Vagina (tissue), 2 donors: ENCODE measurements at regions not wholly inside any gene's neighbourhood (a gene's known extent, or its start where the extent isn't known, plus 50 kb on each side); places are given as distances from the start of the nearest gene placed in this dataset.

Experiments
- POLR2AphosphoS5 ChIP-seq, 2 donors: sonication (generic); formaldehyde crosslinking; IDR thresholded peaks; one replicate each; pipeline ENCODE4 v1.9.0; 2017; ENCODE audit warnings: antibody characterized with exemption in 2 of 2, mild to moderate bottlenecking in 2 of 2, low read depth in 1 of 2; ENCODE audit not compliant: insufficient read depth in 1 of 2
- TF ChIP-seq, protein P1 (sequence below), 3 experiments: fragments of 450-650 bp in 2 of 3; fragments of 200-600 bp in 1 of 3; sonication (generic) in 1 of 3; IDR thresholded peaks; one replicate each; pipeline ENCODE4 v1.5.1; 2017 to 2019; ENCODE audit warnings: antibody characterized with exemption in 3 of 3, mild to moderate bottlenecking in 2 of 3, moderate library complexity in 2 of 3

GRCh38 chr13:26976313-26976712, 195.3 kb downstream of the USP12 start:
- TF ChIP-seq, protein P1, sequence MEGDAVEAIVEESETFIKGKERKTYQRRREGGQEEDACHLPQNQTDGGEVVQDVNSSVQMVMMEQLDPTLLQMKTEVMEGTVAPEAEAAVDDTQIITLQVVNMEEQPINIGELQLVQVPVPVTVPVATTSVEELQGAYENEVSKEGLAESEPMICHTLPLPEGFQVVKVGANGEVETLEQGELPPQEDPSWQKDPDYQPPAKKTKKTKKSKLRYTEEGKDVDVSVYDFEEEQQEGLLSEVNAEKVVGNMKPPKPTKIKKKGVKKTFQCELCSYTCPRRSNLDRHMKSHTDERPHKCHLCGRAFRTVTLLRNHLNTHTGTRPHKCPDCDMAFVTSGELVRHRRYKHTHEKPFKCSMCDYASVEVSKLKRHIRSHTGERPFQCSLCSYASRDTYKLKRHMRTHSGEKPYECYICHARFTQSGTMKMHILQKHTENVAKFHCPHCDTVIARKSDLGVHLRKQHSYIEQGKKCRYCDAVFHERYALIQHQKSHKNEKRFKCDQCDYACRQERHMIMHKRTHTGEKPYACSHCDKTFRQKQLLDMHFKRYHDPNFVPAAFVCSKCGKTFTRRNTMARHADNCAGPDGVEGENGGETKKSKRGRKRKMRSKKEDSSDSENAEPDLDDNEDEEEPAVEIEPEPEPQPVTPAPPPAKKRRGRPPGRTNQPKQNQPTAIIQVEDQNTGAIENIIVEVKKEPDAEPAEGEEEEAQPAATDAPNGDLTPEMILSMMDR (IDR thresholded peaks at IDR 0.05), result no peak
- TF ChIP-seq POLR2AphosphoS5 (IDR thresholded peaks at IDR 0.05; ENCODE audit: insufficient read depth in 1 of 2, low read depth in 1 of 2), result no peak
